HG02852 (cell line): ENCODE measurements at regions not wholly inside any gene's neighbourhood (a gene's known extent, or its start where the extent isn't known, plus 50 kb on each side); places are given as distances from the start of the nearest gene placed in this dataset.

Experiments
- ATAC-seq: cut with Tn5 transposase; IDR thresholded peaks from one replicate; pipeline ENCODE4 v1.9.1; 2021; ENCODE audit warnings: mild to moderate bottlenecking, moderate library complexity; ENCODE audit not compliant: unreplicated experiment

- no peak for ATAC-seq
Observed at GRCh38 chr9:107650321-107650720, 160.8 kb upstream of the KLF4 start.

DNA sequence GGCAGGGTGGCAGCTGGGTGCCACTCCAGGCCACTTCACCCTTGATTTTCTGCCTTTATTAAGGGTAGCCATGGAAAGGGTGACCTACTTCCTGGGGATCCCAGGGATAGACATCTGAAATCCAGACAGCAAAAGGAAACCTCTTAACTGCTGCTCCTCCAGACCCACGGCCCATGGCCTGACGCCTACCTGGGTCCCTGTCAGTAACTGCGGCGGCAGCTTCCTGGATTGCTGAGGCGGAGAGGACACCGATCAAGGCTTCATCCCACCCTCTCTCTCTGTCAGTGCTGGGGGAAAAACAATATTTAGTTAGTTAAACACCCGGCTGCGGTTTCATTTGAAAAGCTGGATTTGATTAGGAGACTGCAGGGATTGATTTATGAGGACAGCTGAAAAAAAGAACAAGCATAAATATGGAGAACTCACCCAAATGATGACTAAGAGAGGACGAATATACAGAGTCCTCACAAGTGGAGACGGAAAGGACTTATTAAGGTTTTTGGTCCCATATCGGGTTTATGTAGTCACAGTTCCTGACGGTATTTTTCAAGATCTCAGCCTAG is 158.7 kb upstream of the KLF4 start:
- ATAC-seq = no peak

GRCh38 chr9:107647611-107648010 is 158.0 kb upstream of the KLF4 start:
- ATAC-seq = no peak

- ATAC-seq = no peak
Observed at GRCh38 chr9:107647141-107647540, 157.6 kb upstream of the KLF4 start.

DNA sequence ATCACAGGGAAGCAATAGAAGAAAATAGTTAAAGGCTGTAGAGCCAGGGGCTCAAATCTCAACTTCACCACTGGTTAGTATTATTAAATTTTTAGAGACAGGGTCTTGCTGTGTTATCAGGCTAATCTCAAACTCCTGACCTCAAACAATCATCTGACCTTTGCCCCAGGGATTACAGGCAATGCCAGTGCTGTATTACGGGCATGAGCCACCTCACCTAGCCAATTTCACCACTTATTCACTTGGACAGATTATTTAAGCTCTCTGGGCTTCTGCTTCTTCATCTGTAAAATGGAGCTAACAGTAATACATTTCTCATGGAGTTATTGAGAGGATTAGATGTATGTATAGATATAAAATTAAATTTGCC is 155.9 kb upstream of the KLF4 start:
- no peak for ATAC-seq

DNA sequence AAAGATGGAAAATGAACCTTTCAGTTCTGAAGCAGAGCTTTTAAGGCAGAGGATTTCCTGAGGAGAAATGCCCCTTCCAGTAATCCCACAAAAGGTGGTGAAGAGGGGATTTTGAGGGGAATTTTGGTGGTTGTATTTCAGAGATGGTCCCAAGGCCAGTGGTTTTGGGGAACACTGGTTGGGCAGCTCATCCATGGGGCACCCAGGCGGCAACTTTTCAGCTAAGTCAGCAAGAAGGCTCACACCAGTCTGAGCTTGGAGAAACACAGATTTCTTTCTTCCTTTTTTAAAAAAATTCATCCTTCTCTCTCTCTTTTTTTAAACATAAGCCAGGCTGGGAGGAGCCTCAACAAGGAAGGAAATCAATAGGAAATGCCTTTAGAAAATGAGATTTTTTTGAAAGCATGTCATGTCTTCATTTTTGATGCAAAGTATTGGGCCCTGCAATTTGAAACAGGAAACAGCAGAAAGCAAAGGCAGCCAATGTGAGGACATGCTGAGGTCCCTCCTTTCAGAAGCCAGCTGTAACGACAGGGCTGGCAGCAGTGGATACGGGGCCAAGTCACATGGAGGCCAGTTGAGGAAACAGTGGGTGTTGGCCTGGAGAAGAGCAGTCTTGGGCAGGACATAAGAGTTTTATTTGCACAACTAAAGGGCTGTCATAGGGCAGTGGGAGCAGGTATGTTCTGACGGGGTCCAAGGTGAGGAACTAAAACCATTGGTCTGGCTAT is 155.3 kb upstream of the KLF4 start:
- ATAC-seq = no peak

GRCh38 chr9:107639426-107639825 is 149.9 kb upstream of the KLF4 start:
- ATAC-seq = no peak

DNA sequence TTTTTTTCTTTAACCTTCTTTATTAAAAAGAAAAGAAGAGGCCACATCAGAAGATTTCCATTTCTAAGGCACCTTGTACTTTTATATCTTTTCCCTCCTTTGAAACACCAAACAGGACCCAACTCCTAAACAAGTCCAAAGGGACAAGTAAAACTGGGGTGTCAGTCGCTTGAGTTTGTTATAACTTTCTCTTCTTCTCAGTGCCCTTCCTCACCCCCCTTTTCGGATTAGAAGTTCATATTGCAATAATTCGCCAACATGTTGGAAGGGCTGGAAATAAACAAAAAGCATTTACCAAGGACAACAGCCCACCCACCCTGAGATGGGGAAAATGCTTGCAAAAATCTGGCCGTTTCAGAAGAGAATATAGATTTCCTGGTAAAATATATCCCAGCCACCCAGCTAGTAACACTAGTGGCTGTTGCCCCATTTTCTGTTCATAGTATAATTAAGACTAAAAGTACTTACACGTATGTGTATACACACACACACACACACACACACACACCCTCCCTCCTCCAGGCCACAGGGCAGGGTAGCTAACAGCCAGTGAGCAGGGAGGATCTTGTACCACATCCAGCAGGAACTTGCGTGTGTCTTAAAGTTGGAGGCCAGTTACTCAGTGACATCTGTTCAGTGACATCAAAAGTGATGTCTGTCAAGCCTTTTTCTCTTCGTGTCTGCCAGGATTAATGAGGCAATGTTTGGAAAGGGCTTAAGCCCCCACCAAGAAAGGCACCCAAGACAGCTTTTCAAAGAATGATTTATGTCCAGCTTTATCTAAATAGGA is 149.1 kb upstream of the KLF4 start:
- no peak for ATAC-seq

- peak; percentile 52 for ATAC-seq
Observed at GRCh38 chr9:107637421-107638420, 148.2 kb upstream of the KLF4 start.

DNA sequence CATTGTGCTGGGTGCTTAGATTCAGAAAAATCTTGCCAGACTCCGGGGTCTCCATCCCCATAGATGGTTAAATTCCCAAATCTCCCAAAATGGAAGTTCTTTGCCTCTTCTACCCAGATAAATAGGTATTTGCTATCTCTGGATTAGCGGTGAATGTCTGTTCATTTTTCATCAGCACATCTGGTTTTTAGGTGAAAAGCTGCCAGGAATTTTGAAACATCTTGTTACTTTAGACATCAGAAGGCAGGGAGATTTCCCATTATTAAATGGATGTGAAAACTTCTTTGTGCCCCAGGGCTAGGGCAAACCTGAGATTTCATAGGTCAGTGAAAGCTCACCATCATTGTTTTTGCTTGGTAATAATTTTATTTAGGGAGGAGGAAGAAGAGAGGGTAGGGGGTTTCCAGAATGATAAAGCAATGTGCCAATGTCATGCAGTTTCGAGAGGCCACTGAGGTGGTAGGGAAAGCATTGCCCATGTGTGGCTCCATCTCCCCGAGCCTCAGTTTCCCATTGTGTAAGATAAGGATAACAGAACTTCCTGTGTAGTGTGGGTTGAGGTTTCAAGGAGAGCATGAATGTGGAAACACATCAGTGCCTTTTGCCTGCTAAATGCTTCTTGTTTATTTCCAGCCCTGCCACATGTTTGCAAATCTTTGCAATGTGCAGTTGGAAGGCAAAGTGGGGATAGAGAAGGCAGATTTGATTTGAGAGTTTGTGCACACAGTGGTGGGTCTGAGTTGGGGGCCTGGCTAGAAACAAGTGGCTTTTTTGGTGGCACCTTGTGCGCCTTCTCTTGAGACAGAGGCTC is 147.2 kb upstream of the KLF4 start:
- ATAC-seq = no peak

DNA sequence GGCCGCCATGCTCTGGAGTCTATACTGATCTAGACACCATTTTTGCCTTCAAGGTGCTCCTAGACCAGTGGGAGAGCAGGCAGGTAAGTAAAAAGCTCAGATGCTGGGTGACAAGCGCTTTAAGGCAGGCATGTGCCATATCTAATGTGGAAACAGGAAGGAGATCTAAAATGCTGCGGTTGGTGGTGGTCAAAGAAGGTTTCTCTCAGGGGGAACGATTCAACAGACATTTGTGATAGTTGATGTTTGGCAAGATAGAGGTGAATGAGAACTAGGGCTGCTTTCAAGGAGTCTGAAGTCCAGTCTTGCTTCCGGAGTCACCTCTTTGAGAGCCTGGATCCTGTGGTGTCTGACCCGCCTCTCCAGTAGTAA is 146.2 kb upstream of the KLF4 start:
- ATAC-seq = no peak

DNA sequence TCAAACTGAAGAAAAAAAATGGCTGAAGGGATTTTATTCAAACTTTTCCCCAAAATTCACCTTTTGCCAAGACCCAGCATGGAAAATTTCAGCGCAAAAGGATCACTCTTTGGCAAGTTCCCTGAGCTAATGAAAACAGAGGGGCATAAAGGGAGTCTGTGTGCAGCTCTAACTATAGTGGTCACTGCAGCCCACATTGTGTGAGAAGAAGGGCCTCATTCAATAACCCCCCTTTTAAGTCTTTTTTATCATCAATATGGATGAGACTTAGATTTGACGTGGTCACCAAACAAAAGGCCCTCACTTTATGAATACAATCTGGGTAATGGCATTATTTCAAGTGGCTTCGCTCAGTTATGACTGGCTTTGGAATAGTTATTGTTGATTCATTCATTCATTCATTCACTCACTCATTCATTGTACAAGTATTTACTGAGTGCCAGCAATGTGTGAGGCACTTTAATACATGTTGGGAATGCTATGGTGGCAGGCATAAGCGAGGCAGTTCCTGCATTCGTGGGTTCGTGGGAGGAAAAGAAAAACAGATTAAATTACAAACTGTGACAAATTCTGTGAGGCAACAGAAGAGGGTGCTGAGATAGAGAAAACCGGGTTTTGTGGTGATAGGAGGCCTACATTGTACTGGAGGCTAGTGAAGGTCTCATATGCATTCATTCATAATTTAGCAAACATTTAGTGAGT is 145.7 kb upstream of the KLF4 start:
- ATAC-seq = no peak

DNA sequence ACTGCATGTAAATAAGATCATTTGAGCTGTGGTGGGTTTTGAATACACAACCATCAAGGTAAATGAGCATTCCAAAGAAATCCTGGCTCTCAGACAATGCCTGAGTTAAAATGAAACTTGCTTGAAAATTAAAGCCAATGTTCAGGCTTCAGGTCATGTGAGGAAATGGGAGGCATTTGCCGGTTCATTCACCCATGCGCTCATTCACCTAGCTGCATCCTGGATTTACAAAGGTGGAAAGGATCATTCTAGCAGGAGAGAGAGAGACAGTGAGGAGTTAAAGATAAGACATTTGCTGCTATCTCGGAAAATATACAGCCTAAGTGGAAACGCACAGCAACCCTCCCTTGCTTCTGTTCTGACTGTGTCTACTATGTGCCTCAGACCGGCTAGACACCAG is 143.8 kb upstream of the KLF4 start:
- no peak for ATAC-seq

- ATAC-seq = no peak
Observed at GRCh38 chr9:107632661-107633060, 143.1 kb upstream of the KLF4 start.

GRCh38 chr9:107632216-107632615 is 142.6 kb upstream of the KLF4 start:
- ATAC-seq = no peak

DNA sequence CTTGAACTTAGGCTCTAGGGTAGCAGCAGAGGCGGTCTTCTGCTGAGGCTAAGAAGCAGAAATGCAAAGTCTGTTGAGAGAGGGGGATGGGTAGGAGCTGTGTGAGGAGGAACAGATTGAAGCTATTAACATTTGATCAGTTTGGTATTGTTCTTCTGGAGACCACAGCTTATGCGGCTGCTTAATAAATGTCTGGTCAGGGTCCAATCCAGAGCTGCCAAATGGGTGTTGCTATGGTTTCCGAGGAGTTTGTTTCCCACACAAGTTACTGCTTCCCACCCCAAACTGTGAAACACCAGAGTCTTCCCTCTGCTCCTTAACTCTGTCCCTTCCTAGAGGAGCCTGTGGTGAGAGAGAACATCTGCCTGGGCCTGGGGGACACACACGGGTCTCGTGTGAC is 142.2 kb upstream of the KLF4 start:
- ATAC-seq = no peak

- no peak for ATAC-seq
Observed at GRCh38 chr9:107630156-107630555, 140.6 kb upstream of the KLF4 start.

DNA sequence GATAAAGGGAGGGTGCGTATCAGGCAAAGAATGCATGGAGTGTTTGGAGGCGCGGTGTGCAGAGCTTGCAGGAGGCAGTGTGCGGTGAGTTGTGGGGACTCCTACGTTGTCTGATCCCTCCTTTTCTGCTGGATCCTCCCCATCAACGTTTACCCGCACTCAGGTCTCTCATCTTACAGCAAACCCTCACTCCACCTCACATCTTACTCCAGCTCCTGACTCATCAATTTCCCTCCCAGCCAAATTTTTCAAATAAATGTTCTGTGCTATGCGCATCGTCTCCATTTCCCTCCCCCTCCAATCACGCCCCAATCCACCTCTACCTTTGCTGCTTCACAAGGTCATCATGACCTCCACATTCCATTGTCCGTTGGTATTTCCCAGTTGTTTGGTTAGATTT is 138.9 kb upstream of the KLF4 start:
- no peak for ATAC-seq

DNA sequence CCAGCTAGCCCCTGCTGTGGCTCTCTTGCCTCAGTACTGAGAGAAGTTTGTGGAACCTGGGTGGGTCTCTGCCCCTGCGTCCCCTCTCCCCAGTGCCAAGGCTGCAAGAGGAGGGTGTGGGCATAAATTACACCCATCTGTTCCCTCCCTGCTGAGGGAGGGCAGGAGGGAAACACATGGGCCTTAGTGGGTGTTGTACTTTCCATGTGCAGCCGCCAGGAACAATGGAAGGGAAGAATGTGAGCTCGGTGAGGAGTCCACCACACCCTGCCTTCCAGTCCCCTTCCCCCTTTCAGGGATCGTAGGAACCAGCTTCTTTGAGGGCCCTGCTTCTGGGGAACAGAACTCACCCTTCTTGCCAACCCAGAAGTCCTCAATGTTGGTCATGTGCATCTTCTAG is 138.2 kb upstream of the KLF4 start:
- no peak for ATAC-seq

DNA sequence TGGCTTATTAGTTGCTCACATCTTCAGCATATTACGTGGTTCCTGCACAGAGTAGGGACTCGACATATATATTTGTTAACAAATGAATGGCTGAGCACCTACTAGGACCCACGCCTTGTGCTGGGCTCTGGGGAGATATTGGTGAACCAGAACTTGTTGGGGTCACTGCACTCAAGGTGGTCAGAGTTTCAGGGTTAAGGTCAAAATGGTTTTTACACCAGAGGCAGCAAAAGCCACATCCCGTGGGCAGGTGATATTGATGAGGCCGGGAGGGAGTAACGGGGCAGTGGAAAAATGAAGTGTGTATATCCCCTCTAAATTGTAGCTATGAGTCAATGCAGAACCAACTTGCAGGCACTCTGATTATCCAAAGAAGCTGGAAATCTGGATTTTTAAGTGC is 136.5 kb upstream of the KLF4 start:
- no peak for ATAC-seq
